NB4 (cell line): ENCODE measurements at regions not wholly inside any gene's neighbourhood (a gene's known extent, or its start where the extent isn't known, plus 50 kb on each side); places are given as distances from the start of the nearest gene placed in this dataset.
"Not testable (repeated sequence)": the region's sequence is repeated elsewhere in the genome, so short reads cannot be mapped to it uniquely, and the experiment has no call there.

ENCODE experiments used
- DNase-seq: peaks from one replicate; pipeline ENCODE4 v3.0.0; 2010; ENCODE audit warnings: low read depth
- H3K4me3 ChIP-seq: one replicate; pipeline ENCODE4 v1.5.1; 2011; ENCODE audit warnings: mild to moderate bottlenecking, low read depth, low read length, moderate library complexity
- CTCF ChIP-seq: IDR thresholded peaks from one replicate; pipeline ENCODE4 v1.5.1; 2012; ENCODE audit warnings: low read depth, low read length
- MAX ChIP-seq: IDR thresholded peaks from 2 replicates; pipeline ENCODE4 v1.6.1; 2011; ENCODE audit warnings: low read depth, low read length
- MYC ChIP-seq: IDR thresholded peaks from 2 replicates; pipeline ENCODE4 v1.6.1; 2011; ENCODE audit warnings: low read depth, low read length
- POLR2A ChIP-seq: IDR thresholded peaks from 2 replicates; pipeline ENCODE4 v1.6.1; 2011; ENCODE audit warnings: mild to moderate bottlenecking; ENCODE audit not compliant: insufficient read length; ENCODE audit errors: extremely low read depth

- H3K4me3 ChIP-seq: no peak overlapping the region
- no peak for DNase-seq
- TF ChIP-seq CTCF: no peak
- TF ChIP-seq MYC: no peak
Measured at GRCh38 chr1:244297087-244297486, 154.6 kb downstream of the ADSS2 start.

- H3K4me3 ChIP-seq: no peak overlapping the region
- no peak for DNase-seq
- no peak for TF ChIP-seq POLR2A
- no peak for TF ChIP-seq MYC
- no peak for TF ChIP-seq CTCF
- no peak for TF ChIP-seq MAX
Measured at GRCh38 chr1:244297616-244298015, 154.1 kb downstream of the ADSS2 start.

- not testable (repeated sequence) for DNase-seq, H3K4me3 ChIP-seq
Measured at GRCh38 chr1:244300029-244300375, 151.7 kb downstream of the ADSS2 start.

- TF ChIP-seq MAX: no peak
- no peak for TF ChIP-seq CTCF
- TF ChIP-seq MYC: no peak
- no peak for TF ChIP-seq POLR2A
- DNase-seq: no peak
Measured at GRCh38 chr1:244301595-244302130, 150.0 kb downstream of the ADSS2 start.

GRCh38 chr1:244302876-244303609 lies 148.7 kb downstream of the ADSS2 start:
- H3K4me3 ChIP-seq: no peak overlapping the region
- no peak for DNase-seq
- TF ChIP-seq MAX (no peak), MYC (no peak), CTCF (no peak), POLR2A (no peak)

More at GRCh38 chr1:244301595-244302130, 150.0 kb downstream of the ADSS2 start:
- no peak overlapping the region for H3K4me3 ChIP-seq

GRCh38 chr1:244303610-244303969 lies 148.1 kb downstream of the ADSS2 start:
- no peak for DNase-seq
- H3K4me3 ChIP-seq: no peak overlapping the region
- no peak for TF ChIP-seq CTCF
- TF ChIP-seq POLR2A: no peak
- no peak for TF ChIP-seq MAX
- TF ChIP-seq MYC: no peak
